K562 (cell line): ENCODE measurements at regions not wholly inside any gene's neighbourhood (a gene's known extent, or its start where the extent isn't known, plus 50 kb on each side); places are given as distances from the start of the nearest gene placed in this dataset.

Source experiments
- CCAR2 ChIP-seq: fragments of 200-400 bp; formaldehyde crosslinking; IDR thresholded peaks from 2 replicates; pipeline ENCODE4 v1.6.1; 2017; ENCODE audit warnings: mild to moderate bottlenecking, low read depth, low read length
- CTCF ChIP-seq, 3 experiments: IDR thresholded peaks in 2 of 3; conservative IDR thresholded peaks in 1 of 3; 2 replicates each; pipeline ENCODE4 v1.5.1; 2011 to 2012; ENCODE audit warnings: low read length in 3 of 3, mild to moderate bottlenecking in 3 of 3, control low read depth in 2 of 3, improper control_type of control experiment in 1 of 3, inconsistent platforms in 1 of 3, low read depth in 1 of 3, mixed read lengths in 1 of 3, moderate library complexity in 1 of 3; ENCODE audit not compliant: insufficient read depth in 2 of 3
- MYNN ChIP-seq, 2 experiments: sonication (generic); formaldehyde crosslinking in 1 of 2; IDR thresholded peaks; 2 replicates each; pipeline versions ENCODE4 v1.5.0 to v1.6.1; 2016 to 2020; ENCODE audit warnings: antibody characterized with exemption in 1 of 2, missing genetic modification reagents in 1 of 2
- NCOA2 ChIP-seq, 2 experiments: fragments of 450-650 bp; IDR thresholded peaks; 2 replicates each; pipeline ENCODE4 v1.6.1; 2018; ENCODE audit warnings: mild to moderate bottlenecking in 2 of 2, moderate library complexity in 1 of 2; ENCODE audit not compliant: partially characterized antibody in 2 of 2
- TAF1 ChIP-seq: IDR thresholded peaks from 2 replicates; pipeline ENCODE4 v1.6.1; 2011; ENCODE audit warnings: mild to moderate bottlenecking, low read length, moderate library complexity; ENCODE audit not compliant: insufficient read depth, control insufficient read depth, severe bottlenecking; ENCODE audit errors: extremely low read depth
- TFAP4 ChIP-seq: sonication (generic); formaldehyde crosslinking; IDR thresholded peaks from 2 replicates; pipeline ENCODE4 v1.8.0; 2022; ENCODE audit warnings: missing genetic modification reagents, mild to moderate bottlenecking, moderate library complexity, borderline replicate concordance
- ZNF140 ChIP-seq: fragments of 250-450 bp; sonication (Bioruptor Pico); IDR thresholded peaks from 2 replicates; pipeline ENCODE4 v1.8.0; 2021; ENCODE audit warnings: moderate library complexity, mild to moderate bottlenecking, inconsistent platforms
- ZNF830 ChIP-seq: fragments of 250-450 bp; sonication (Bioruptor Pico); IDR thresholded peaks from 2 replicates; pipeline ENCODE4 v1.5.0; 2021; ENCODE audit warnings: mild to moderate bottlenecking

- no peak for TF ChIP-seq ZNF140 (CRISPR knock-in tag)
- TF ChIP-seq TAF1, result no peak
- no peak for TF ChIP-seq CCAR2
- no peak for TF ChIP-seq TFAP4 (CRISPR knock-in tag)
- no peak for TF ChIP-seq NCOA2 (IDR thresholded peaks at IDR 0.05; ENCODE audit: partially characterized antibody in 2 of 2)
- no peak for TF ChIP-seq ZNF830
- no peak for TF ChIP-seq CTCF (IDR thresholded peaks at IDR 0.05 in 2 of 3, conservative IDR thresholded peaks at IDR 0.05 in 1 of 3; ENCODE audit: insufficient read depth in 2 of 3, low read depth in 1 of 3, low read length in 3 of 3)
- TF ChIP-seq MYNN (IDR thresholded peaks at IDR 0.05), result no peak
- TF ChIP-seq MYNN (CRISPR knock-in tag; IDR thresholded peaks at IDR 0.05), result no peak
Measured at GRCh38 chr12:42992826-42993225, 403.3 kb upstream of the PRICKLE1 start.
